SH-SY5Y (cell line): ENCODE measurements at regions not wholly inside any gene's neighbourhood (a gene's known extent, or its start where the extent isn't known, plus 50 kb on each side); places are given as distances from the start of the nearest gene placed in this dataset.

Experiments used
- GATA2 ChIP-seq: IDR thresholded peaks from 2 replicates; pipeline ENCODE4 v1.6.1; 2011; ENCODE audit warnings: mild to moderate bottlenecking, low read depth, low read length
- GATA3 ChIP-seq: IDR thresholded peaks from 2 replicates; pipeline ENCODE4 v1.6.1; 2011; ENCODE audit warnings: low read depth, mild to moderate bottlenecking, low read length, moderate library complexity

GRCh38 chr2:122164964-122165363 lies 409.5 kb downstream of the TSN start:
- no peak for TF ChIP-seq GATA2
- no peak for TF ChIP-seq GATA3
